Prostate gland (tissue), 2 donors: ENCODE measurements at regions not wholly inside any gene's neighbourhood (a gene's known extent, or its start where the extent isn't known, plus 50 kb on each side); places are given as distances from the start of the nearest gene placed in this dataset.

Experiments used
- DNase-seq: peaks from one replicate; pipeline ENCODE4 v3.0.0-alpha.2; 2019; ENCODE audit warnings: low spot score
- H3K27ac ChIP-seq, 2 donors: fragments of 200-600 bp; sonication (generic); 2 replicates each; pipeline ENCODE4 v1.5.1; 2017 to 2019
- H3K27me3 ChIP-seq: fragments of 200-600 bp; sonication (generic); replicated peaks from 2 replicates; pipeline ENCODE4 v1.5.1; 2019; ENCODE audit not compliant: insufficient read depth
- H3K36me3 ChIP-seq, 2 donors: fragments of 200-600 bp; sonication (generic); 1 replicate in 1 of 2; 2 replicates in 1 of 2; pipeline versions ENCODE4 v1.5.1 to v1.8.1; 2017 to 2019
- H3K4me1 ChIP-seq: fragments of 200-600 bp; sonication (generic); replicated peaks from 2 replicates; pipeline ENCODE4 v1.5.1; 2019
- H3K4me3 ChIP-seq, 2 donors: fragments of 200-600 bp; sonication (generic); 2 replicates each; pipeline ENCODE4 v1.5.1; 2017 to 2019
- H3K9me3 ChIP-seq: fragments of 200-600 bp; sonication (generic); 2 replicates; pipeline ENCODE4 v1.5.1; 2017
- CTCF ChIP-seq, 4 experiments: fragments of 200-600 bp in 2 of 4; fragments of 450-650 bp in 2 of 4; sonication (generic) in 2 of 4; IDR thresholded peaks; 1 replicate in 3 of 4; 2 replicates in 1 of 4; pipeline ENCODE4 v1.5.1; 2016 to 2019; ENCODE audit warnings: antibody characterized with exemption in 4 of 4, mild to moderate bottlenecking in 2 of 4, moderate library complexity in 2 of 4
- POLR2A ChIP-seq: fragments of 450-650 bp; IDR thresholded peaks from one replicate; pipeline ENCODE4 v1.6.1; 2016; ENCODE audit warnings: antibody characterized with exemption, mild to moderate bottlenecking
- POLR2AphosphoS5 ChIP-seq: sonication (generic); formaldehyde crosslinking; IDR thresholded peaks from one replicate; pipeline ENCODE4 v1.6.1; 2017; ENCODE audit warnings: antibody characterized with exemption
- WGBS: methylation state at CpG from one replicate; pipeline ENCODE4 v1.1.5; 2018; 5-methylcytosine and 5-hydroxymethylcytosine counted together
- intact Hi-C: fragments of 100-400 bp; cut with DNase I; formaldehyde crosslinking; loops from one replicate; pipeline ENCODE4 v1.14.2; 2022

GRCh38 chr9:82583524-82583923, 479.4 kb downstream of the RASEF start:
- TF ChIP-seq POLR2A = no peak
- TF ChIP-seq CTCF (IDR thresholded peaks at IDR 0.05) = no peak
- no peak for TF ChIP-seq POLR2AphosphoS5

GRCh38 chr9:82584349-82584863, 478.5 kb downstream of the RASEF start:
- Histone ChIP-seq H3K27me3 (no peaks in the 10 kb centered on the region), H3K4me1 (no peaks in the 10 kb centered on the region), H3K4me3 (no peak overlapping the region), H3K36me3 (no peaks in the 10 kb centered on the region), H3K9me3 (no peaks in the 10 kb centered on the region), H3K27ac (no peak overlapping the region)
- intact Hi-C loops = no loop called here
- TF ChIP-seq POLR2AphosphoS5 = no peak
- no peak for TF ChIP-seq CTCF (IDR thresholded peaks at IDR 0.05)
- no peak for TF ChIP-seq POLR2A
- 74% methylated on average over 5 of the region's 5 CpGs for WGBS
- no peak for DNase-seq

More at GRCh38 chr9:82583524-82583923, 479.4 kb downstream of the RASEF start:
- H3K36me3 ChIP-seq = no peaks in the 10 kb centered on the region
- intact Hi-C loops = no loop called here
- H3K9me3 ChIP-seq = no peaks in the 10 kb centered on the region
- no peaks in the 10 kb centered on the region for H3K27me3 ChIP-seq
- no peak overlapping the region for H3K4me3 ChIP-seq
- H3K27ac ChIP-seq = no peak overlapping the region
- WGBS = 71% methylated on average over 7 of the region's 7 CpGs
- no peaks in the 10 kb centered on the region for H3K4me1 ChIP-seq
- DNase-seq = no peak

GRCh38 chr9:82586918-82587356, 476.0 kb downstream of the RASEF start:
- intact Hi-C loops = no loop called here
- Histone ChIP-seq H3K9me3 (no peaks in the 10 kb centered on the region), H3K4me3 (no peak overlapping the region), H3K4me1 (no peaks in the 10 kb centered on the region), H3K27ac (no peak overlapping the region), H3K27me3 (no peaks in the 10 kb centered on the region), H3K36me3 (no peaks in the 10 kb centered on the region)
- TF ChIP-seq POLR2AphosphoS5 = no peak
- TF ChIP-seq CTCF (IDR thresholded peaks at IDR 0.05) = no peak
- TF ChIP-seq POLR2A = no peak
- WGBS = 95% methylated on average over 3 of the region's 3 CpGs
- DNase-seq = no peak

GRCh38 chr9:82588301-82589180, 474.4 kb downstream of the RASEF start:
- no peak overlapping the region for H3K27ac ChIP-seq
- no peak overlapping the region for H3K4me3 ChIP-seq
- intact Hi-C loops = no loop called here
- WGBS = 80% methylated on average over 6 of the region's 6 CpGs
- TF ChIP-seq POLR2A = no peak
- no peaks in the 10 kb centered on the region for H3K4me1 ChIP-seq
- DNase-seq = no peak
- no peaks in the 10 kb centered on the region for H3K36me3 ChIP-seq
- no peaks in the 10 kb centered on the region for H3K9me3 ChIP-seq
- no peaks in the 10 kb centered on the region for H3K27me3 ChIP-seq

GRCh38 chr9:82590845-82591244, 472.1 kb downstream of the RASEF start:
- Histone ChIP-seq H3K4me1 (no peaks in the 10 kb centered on the region), H3K4me3 (no peak overlapping the region), H3K27ac (no peak overlapping the region), H3K36me3 (no peaks in the 10 kb centered on the region), H3K27me3 (no peaks in the 10 kb centered on the region), H3K9me3 (no peaks in the 10 kb centered on the region)
- WGBS = 98% methylated on average over 3 of the region's 3 CpGs
- no peak for DNase-seq
- TF ChIP-seq POLR2A (no peak), CTCF (IDR thresholded peaks at IDR 0.05) (no peak), POLR2AphosphoS5 (no peak)
- intact Hi-C loops = no loop called here
